SK-N-MC (cell line): ENCODE measurements at regions not wholly inside any gene's neighbourhood (a gene's known extent, or its start where the extent isn't known, plus 50 kb on each side); places are given as distances from the start of the nearest gene placed in this dataset.

ENCODE experiments used
- EZH2 ChIP-seq: fragments of 200-600 bp; sonication (generic); IDR thresholded peaks from one replicate; pipeline ENCODE4 v1.6.1; 2017; ENCODE audit warnings: antibody characterized with exemption
- POLR2AphosphoS5 ChIP-seq: IDR thresholded peaks from 2 replicates; pipeline ENCODE4 v1.6.1; 2012; ENCODE audit warnings: mild to moderate bottlenecking, low read depth, low read length, borderline replicate concordance

- TF ChIP-seq EZH2 (no peak), POLR2AphosphoS5 (no peak)
Measured at GRCh38 chr14:58730792-58731464, 93.2 kb downstream of the DACT1 start.
